ENCODE measurements at regions not wholly inside any gene's neighbourhood (a gene's known extent, or its start where the extent isn't known, plus 50 kb on each side); places are given as distances from the start of the nearest gene placed in this dataset.
"Not testable (repeated sequence)": the region's sequence is repeated elsewhere in the genome, so short reads cannot be mapped to it uniquely, and the experiment has no call there.

- DNase-seq = no peak
Measured at GRCh38 chr16:60646631-60647030, 1389.6 kb downstream of the CDH8 start.

- DNase-seq = no peak
Measured at GRCh38 chr16:60645541-60645940, 1390.7 kb downstream of the CDH8 start.

GRCh38 chr16:60642956-60643355 is 1393.3 kb downstream of the CDH8 start:
- DNase-seq = no peak

GRCh38 chr16:60641067-60641665 is 1395.1 kb downstream of the CDH8 start:
- no peak for DNase-seq

- DNase-seq = no peak
Measured at GRCh38 chr16:60640038-60640437, 1396.2 kb downstream of the CDH8 start.

- DNase-seq = not testable (repeated sequence)
Measured at GRCh38 chr16:60636636-60637035, 1399.6 kb downstream of the CDH8 start.

DNA sequence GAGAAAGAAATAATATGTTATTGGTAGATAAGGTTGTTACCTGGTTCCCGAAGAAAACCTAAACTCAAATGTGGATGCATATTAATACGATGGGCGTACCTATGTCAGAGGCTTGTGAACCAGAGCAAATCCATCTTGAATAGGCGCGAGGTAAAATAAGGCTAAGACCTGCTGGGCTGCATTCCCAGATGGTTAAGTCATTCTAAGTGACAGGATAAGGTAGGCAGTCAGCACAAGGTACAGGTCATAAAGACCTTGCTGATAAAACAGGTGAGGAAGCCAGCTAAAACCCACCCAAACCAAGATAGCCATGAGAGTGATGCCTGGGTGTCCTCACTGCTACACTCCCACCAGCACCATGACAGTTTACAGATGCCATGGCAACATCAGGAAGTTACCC is 1400.1 kb downstream of the CDH8 start:
- no peak for DNase-seq

GRCh38 chr16:60635548-60635947 is 1400.7 kb downstream of the CDH8 start:
- DNase-seq = no peak

DNA sequence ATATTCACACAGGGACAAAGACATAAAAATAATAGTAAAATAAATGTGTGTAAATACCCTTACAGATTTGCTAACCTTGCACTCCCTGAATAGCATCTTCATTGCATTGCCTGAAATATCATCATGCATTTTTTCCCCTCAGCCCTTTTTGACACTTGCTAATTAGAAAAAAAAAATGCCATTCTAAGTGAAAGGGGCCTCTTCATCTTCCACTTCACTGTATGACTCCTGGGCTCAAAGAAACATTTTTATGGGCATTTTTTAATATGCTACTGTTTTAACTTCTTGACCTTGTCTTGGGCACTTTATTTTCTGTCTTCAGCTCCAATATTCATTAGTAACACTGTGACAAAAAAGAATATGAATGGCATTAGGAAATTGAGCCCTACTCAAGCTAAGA is 1424.4 kb downstream of the CDH8 start:
- no peak for DNase-seq

DNA sequence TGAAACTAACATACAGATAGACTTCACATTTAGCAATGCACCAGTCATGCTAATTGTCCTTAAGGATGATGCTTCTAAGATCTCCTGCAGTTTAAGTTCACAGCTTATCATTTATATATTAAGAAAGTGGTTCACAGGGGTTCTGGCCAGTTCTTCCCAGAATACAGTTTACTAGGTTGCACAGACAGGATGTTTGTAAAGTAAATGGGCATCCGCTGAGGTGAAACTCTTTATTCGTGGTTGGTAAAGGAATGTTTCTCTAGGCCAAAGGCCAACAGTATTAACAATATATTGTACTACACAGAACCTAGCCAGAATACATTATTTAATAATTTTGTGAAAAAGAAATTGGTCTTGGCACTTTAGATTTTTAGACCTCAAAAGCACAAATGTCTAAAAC is 1427.3 kb downstream of the CDH8 start:
- DNase-seq = no peak

GRCh38 chr16:60605652-60606051 is 1430.6 kb downstream of the CDH8 start:
- DNase-seq = not testable (repeated sequence)

DNA sequence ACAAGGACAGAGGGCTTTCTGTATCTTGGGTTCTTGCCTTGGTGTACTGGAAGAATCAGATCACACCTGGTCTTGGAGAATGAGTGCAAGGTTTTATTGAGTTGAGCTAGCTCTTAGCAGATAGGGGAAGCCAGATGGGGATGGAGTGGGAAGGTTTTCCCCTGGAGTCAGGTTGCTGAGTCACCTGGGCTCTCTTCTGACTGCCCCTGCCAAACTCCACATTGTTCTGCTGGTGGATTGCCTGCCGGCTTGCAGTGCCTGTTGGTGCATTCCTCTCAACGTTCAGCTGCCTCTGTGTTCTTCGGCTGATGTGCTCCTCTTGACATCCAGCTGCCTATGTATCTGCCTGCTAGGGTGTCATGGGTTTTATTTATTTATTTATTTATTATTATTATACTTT is 1431.1 kb downstream of the CDH8 start:
- no peak for DNase-seq

- DNase-seq = no peak
Measured at GRCh38 chr16:60586493-60586892, 1449.7 kb downstream of the CDH8 start.

- DNase-seq = no peak
Measured at GRCh38 chr16:60582528-60582927, 1453.7 kb downstream of the CDH8 start.

GRCh38 chr16:60566901-60567300 is 1469.3 kb downstream of the CDH8 start:
- DNase-seq = no peak

- DNase-seq = no peak
Measured at GRCh38 chr16:60564588-60564987, 1471.7 kb downstream of the CDH8 start.

- no peak for DNase-seq
Measured at GRCh38 chr16:60563166-60563565, 1473.1 kb downstream of the CDH8 start.

- no peak for DNase-seq
Measured at GRCh38 chr16:60558936-60559335, 1477.3 kb downstream of the CDH8 start.

DNA sequence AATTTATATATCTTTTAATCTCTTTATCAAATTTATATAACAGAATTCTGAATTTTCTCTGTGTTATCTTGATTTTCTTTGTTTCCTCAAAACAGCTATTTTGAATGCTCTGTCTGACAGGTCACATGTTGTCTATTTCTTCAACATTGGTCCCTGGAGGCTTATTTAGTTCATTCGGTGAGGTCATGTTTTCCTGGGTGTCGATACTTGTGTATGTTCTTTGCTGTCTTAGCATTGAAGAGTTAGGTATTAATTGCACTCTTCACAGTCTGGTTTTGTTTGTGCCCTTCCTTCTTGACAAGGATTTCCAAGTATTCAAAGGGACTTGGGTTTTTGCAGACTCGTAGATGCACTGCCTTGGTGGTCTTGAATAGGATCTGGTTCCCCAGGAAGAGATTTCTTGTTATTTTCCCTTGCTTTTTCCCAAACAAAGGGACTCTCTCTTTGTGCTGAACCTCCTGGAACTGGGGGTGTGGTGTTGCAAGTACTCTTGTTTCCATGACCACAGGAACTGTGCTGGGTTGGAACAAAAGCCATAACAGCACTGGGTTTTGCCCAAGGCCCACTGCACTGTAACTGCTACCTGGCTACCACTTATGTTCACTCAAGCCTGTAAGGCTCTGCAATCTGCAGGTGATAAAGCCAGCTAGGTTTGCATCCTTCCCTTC is 1483.0 kb downstream of the CDH8 start:
- no peak for DNase-seq

GRCh38 chr16:60541535-60541934 is 1494.7 kb downstream of the CDH8 start:
- DNase-seq = no peak

DNA sequence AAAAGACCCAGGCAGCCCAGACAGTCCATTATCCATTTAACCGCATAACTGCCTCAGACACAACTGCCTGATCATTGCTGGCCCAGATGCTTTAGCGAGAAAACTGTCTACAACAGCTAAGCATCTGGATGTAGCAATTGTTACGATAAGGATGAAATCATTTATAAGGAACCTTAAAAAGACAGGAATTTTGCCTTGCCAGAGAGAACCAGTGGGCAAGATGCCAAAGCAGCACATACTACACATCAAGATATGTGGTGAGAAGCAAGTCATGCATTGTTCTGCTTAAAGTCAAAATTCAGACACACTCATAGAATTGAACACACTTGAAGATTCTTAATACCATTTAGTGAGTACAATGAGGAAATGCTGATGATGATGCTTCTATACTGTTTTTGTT is 1525.3 kb downstream of the CDH8 start:
- DNase-seq = no peak

GRCh38 chr16:60510208-60510607 is 1526.0 kb downstream of the CDH8 start:
- no peak for DNase-seq

- no peak for DNase-seq
Measured at GRCh38 chr16:60491273-60491672, 1545.0 kb downstream of the CDH8 start.

DNA sequence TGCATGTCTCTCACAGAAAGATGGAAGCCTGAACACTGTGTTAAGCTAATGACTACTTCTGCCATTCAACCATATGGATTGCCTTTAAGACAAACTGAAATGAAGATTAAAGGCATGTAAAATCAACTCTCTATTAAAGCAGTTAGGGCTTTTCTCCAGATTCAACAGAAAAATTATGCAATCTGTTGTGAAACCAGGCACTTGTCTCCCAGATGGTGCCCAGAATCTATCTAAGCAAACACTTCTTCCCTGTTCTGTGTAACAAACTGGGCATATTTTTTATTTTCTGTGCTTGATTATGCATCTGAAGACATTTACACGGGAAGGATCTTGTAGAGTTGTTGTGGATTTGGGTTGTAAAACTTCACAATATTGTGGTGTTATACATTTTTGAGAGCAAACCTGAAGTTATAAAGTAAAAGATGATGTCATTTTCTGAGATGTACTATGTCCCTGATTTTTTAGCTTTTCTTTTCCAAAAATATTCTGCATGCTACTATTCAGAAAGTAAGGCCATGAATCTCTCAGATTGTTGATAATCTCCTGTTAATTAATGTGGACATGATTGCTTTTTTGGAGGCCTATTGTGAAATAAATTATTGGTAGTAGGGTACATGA is 1550.3 kb downstream of the CDH8 start:
- DNase-seq = no peak

DNA sequence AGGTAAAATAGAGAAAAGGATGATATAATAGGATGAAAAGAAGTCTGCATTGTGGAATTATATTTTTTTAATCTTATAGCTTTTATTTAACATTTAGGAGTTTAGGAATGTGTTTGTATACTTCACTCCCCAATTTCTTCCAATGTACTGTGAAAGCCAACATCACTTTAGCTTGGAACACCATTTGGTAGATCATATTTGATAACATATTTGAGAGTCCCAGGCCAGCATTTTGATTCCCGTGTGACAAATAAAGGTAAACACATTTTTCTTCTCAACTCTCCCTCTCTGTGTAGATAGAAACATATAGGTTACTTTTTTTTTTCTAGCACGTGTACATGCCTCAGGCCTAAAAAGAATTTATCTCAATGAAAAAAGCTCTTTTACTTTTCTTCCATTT is 1551.3 kb downstream of the CDH8 start:
- DNase-seq = no peak

Data from NCI-H2227 treated with DMSO at 0.1 percent for 48 hours (cell line).